Body of pancreas (tissue), 4 donors: ENCODE measurements at regions not wholly inside any gene's neighbourhood (a gene's known extent, or its start where the extent isn't known, plus 50 kb on each side); places are given as distances from the start of the nearest gene placed in this dataset.
"Not testable (repeated sequence)": the region's sequence is repeated elsewhere in the genome, so short reads cannot be mapped to it uniquely, and the experiment has no call there.

Experiments
- ATAC-seq: fragments of 150-250 bp; one replicate; pipeline ENCODE4 v1.9.1; 2016
- DNase-seq, 4 donors: peaks; one replicate each; pipeline ENCODE4 v3.0.0-alpha.2; 2019
- H3K27ac ChIP-seq, 4 donors: fragments of 200-600 bp; sonication (generic); 1 replicate in 3 of 4; 2 replicates in 1 of 4; pipeline versions ENCODE4 v1.5.1 to v1.6.1; 2016 to 2019; ENCODE audit warnings: mild to moderate bottlenecking in 1 of 4, mixed read lengths in 1 of 4, moderate library complexity in 1 of 4
- H3K27me3 ChIP-seq, 2 donors: fragments of 200-600 bp; sonication (generic); one replicate each; pipeline ENCODE4 v1.6.0; 2016; ENCODE audit warnings: mild to moderate bottlenecking in 1 of 2
- H3K36me3 ChIP-seq, 2 donors: fragments of 200-600 bp; sonication (generic); replicated peaks in 1 of 2; 2 replicates each; pipeline ENCODE4 v1.5.1; 2016; ENCODE audit warnings: low read depth in 2 of 2; ENCODE audit not compliant: insufficient read depth in 1 of 2
- H3K4me1 ChIP-seq: fragments of 200-600 bp; sonication (generic); one replicate; pipeline ENCODE4 v1.6.0; 2016
- H3K4me3 ChIP-seq, 2 donors: fragments of 200-600 bp; sonication (generic); 1 replicate in 1 of 2; 2 replicates in 1 of 2; pipeline ENCODE4 v1.5.1; 2016 to 2019
- H3K9me3 ChIP-seq, 3 donors: fragments of 200-600 bp; sonication (generic); 1 replicate in 2 of 3; 2 replicates in 1 of 3; pipeline ENCODE4 v1.5.1; 2016
- CTCF ChIP-seq, 7 experiments: fragments of 450-650 bp in 4 of 7; fragments of 200-600 bp in 3 of 7; sonication (generic) in 3 of 7; IDR thresholded peaks; one replicate each; pipeline ENCODE4 v1.5.1; 2016 to 2019; ENCODE audit warnings: antibody characterized with exemption in 7 of 7
- POLR2A ChIP-seq, 3 donors: fragments of 450-650 bp; IDR thresholded peaks; one replicate each; pipeline ENCODE4 v1.6.1; 2016; ENCODE audit warnings: antibody characterized with exemption in 3 of 3, mild to moderate bottlenecking in 2 of 3
- WGBS, 2 donors: methylation state at CpG; one replicate each; pipeline ENCODE4 v1.1.5; 2017; 5-methylcytosine and 5-hydroxymethylcytosine counted together
- intact Hi-C: fragments of 100-400 bp; cut with DNase I; formaldehyde crosslinking; loops from one replicate; pipeline ENCODE4 v1.15.1; 2023

GRCh38 chrX:87968118-87968517, 450.5 kb downstream of the KLHL4 start:
- Histone ChIP-seq H3K36me3 (no peaks in the 10 kb centered on the region), H3K4me3 (no peak overlapping the region), H3K27me3 (no peaks in the 10 kb centered on the region), H3K27ac (no peak overlapping the region), H3K4me1 (no peaks in the 10 kb centered on the region), H3K9me3 (no peaks in the 10 kb centered on the region)
- intact Hi-C loops: no loop called here
- WGBS, 2 donors: 71 to 85% methylated on average over 2 of the region's 2 CpGs
- DNase-seq: no peak
- TF ChIP-seq POLR2A (IDR thresholded peaks at IDR 0.05) (no peak), CTCF (IDR thresholded peaks at IDR 0.05) (no peak)
- ATAC-seq: no peak

GRCh38 chrX:87972121-87972520, 454.5 kb downstream of the KLHL4 start:
- H3K27me3 ChIP-seq, DNase-seq, H3K36me3 ChIP-seq, H3K4me3 ChIP-seq, H3K9me3 ChIP-seq, ATAC-seq, H3K27ac ChIP-seq, H3K4me1 ChIP-seq, intact Hi-C loops: not testable (repeated sequence)
- 20 to 26% methylated on average over 3 to 6 of the region's 6 CpGs for WGBS, 2 donors

GRCh38 chrX:87975365-87975764, 457.8 kb downstream of the KLHL4 start:
- TF ChIP-seq POLR2A (IDR thresholded peaks at IDR 0.05) (no peak), CTCF (IDR thresholded peaks at IDR 0.05) (no peak)
- no peaks in the 10 kb centered on the region for H3K9me3 ChIP-seq
- no peaks in the 10 kb centered on the region for H3K36me3 ChIP-seq
- no peaks in the 10 kb centered on the region for H3K27me3 ChIP-seq
- WGBS, 2 donors: 63 to 88% methylated on average over 1 of the region's 1 CpG
- no peak for ATAC-seq
- no peak overlapping the region for H3K4me3 ChIP-seq
- no peaks in the 10 kb centered on the region for H3K4me1 ChIP-seq
- no peak overlapping the region for H3K27ac ChIP-seq
- intact Hi-C loops: no loop called here
- no peak for DNase-seq

GRCh38 chrX:88007873-88008272, 490.3 kb downstream of the KLHL4 start:
- DNase-seq, H3K27ac ChIP-seq, intact Hi-C loops, H3K4me3 ChIP-seq, H3K4me1 ChIP-seq, H3K36me3 ChIP-seq, H3K27me3 ChIP-seq, ATAC-seq, H3K9me3 ChIP-seq: not testable (repeated sequence)
- WGBS, 2 donors: 65 to 80% methylated on average over 3 of the region's 3 CpGs

- intact Hi-C loops: no loop called here
- no peak for TF ChIP-seq POLR2A (IDR thresholded peaks at IDR 0.05)
- TF ChIP-seq CTCF (IDR thresholded peaks at IDR 0.05): no peak
- ATAC-seq (no peak), DNase-seq (no peak)
- Histone ChIP-seq H3K9me3 (no peaks in the 10 kb centered on the region), H3K27ac (no peak overlapping the region), H3K4me3 (no peak overlapping the region), H3K4me1 (no peaks in the 10 kb centered on the region), H3K36me3 (no peaks in the 10 kb centered on the region), H3K27me3 (no peaks in the 10 kb centered on the region)
- 72 to 81% methylated on average over 3 of the region's 3 CpGs for WGBS, 2 donors
These were observed 506.4 kb downstream of the KLHL4 start for GRCh38 chrX:88024022-88024421.

- no peak for DNase-seq
- Histone ChIP-seq H3K9me3 (no peaks in the 10 kb centered on the region), H3K36me3 (no peaks in the 10 kb centered on the region), H3K27ac (no peak overlapping the region), H3K4me1 (no peaks in the 10 kb centered on the region), H3K27me3 (no peaks in the 10 kb centered on the region), H3K4me3 (no peak overlapping the region)
- TF ChIP-seq POLR2A (IDR thresholded peaks at IDR 0.05) (no peak), CTCF (IDR thresholded peaks at IDR 0.05) (no peak)
- intact Hi-C loops: no loop called here
- 57 to 60% methylated on average over 2 of the region's 2 CpGs for WGBS, 2 donors
- ATAC-seq: no peak
These were observed 554.9 kb downstream of the KLHL4 start for GRCh38 chrX:88072339-88073030.
